IPS-15b (cell line): ENCODE measurements at regions not wholly inside any gene's neighbourhood (a gene's known extent, or its start where the extent isn't known, plus 50 kb on each side); places are given as distances from the start of the nearest gene placed in this dataset.

Experiments used
- H3K27me3 ChIP-seq: one replicate; pipeline ENCODE4 v1.6.1; 2013; ENCODE audit warnings: low read length; ENCODE audit not compliant: control insufficient read depth, insufficient read depth
- H3K36me3 ChIP-seq: one replicate; pipeline ENCODE4 v1.6.1; 2013; ENCODE audit warnings: low read length; ENCODE audit not compliant: control insufficient read depth, insufficient read depth
- H3K4me1 ChIP-seq: one replicate; pipeline ENCODE4 v1.6.1; 2013; ENCODE audit warnings: mild to moderate bottlenecking, low read length; ENCODE audit not compliant: control insufficient read depth, insufficient read depth
- H3K4me3 ChIP-seq: one replicate; pipeline ENCODE4 v1.5.1; 2013; ENCODE audit warnings: low read depth, low read length
- H3K9ac ChIP-seq: one replicate; pipeline ENCODE4 v1.6.1; 2013; ENCODE audit warnings: low read depth, mild to moderate bottlenecking, low read length
- H3K9me3 ChIP-seq: one replicate; pipeline ENCODE4 v1.6.1; 2013; ENCODE audit warnings: mild to moderate bottlenecking, low read length; ENCODE audit not compliant: control insufficient read depth, insufficient read depth

DNA sequence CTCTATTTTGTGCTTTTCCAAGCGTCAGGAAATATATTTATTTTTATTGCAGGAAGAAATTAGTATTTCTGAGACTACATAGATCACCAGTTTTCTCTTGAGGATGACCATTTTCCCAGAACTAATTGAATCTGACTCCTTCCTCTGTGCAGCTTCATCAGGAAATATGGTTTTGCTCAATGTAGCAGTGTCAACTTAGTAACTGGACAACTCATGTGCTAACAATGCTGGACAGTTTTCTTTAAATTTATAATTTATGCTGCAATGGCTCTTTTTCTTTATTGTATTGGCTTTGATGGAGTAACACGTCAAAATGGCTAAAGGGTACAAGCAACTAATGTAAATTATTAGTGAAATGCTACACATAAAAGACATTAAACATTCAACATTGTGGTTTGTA lies 531.5 kb downstream of the ANKRD50 start:
- no peaks in the 10 kb centered on the region for H3K9me3 ChIP-seq
- H3K36me3 ChIP-seq: no peaks in the 10 kb centered on the region
- no peak overlapping the region for H3K4me3 ChIP-seq
- H3K4me1 ChIP-seq: no peaks in the 10 kb centered on the region
- no peak overlapping the region for H3K9ac ChIP-seq
- no peaks in the 10 kb centered on the region for H3K27me3 ChIP-seq

DNA sequence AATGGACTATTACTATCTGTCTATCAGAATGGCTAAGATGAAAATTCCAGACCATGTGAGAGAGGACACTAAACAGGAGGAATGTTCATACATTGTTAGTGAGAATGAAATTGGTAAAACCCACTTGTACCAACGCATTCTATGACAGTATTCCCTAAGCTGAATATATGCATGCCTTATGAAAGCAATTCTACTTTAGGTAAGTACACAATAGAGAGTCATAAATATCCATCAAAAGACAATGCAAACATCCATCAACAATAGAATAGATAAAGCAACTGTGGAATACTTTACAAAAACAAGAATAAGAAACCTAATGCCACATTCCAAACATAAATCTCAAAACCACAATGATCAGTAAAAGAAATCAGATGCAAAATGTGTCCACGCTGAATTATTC lies 529.3 kb downstream of the ANKRD50 start:
- Histone ChIP-seq H3K9me3 (no peaks in the 10 kb centered on the region), H3K4me1 (no peaks in the 10 kb centered on the region), H3K27me3 (no peaks in the 10 kb centered on the region), H3K9ac (no peak overlapping the region), H3K4me3 (no peak overlapping the region), H3K36me3 (no peaks in the 10 kb centered on the region)

DNA sequence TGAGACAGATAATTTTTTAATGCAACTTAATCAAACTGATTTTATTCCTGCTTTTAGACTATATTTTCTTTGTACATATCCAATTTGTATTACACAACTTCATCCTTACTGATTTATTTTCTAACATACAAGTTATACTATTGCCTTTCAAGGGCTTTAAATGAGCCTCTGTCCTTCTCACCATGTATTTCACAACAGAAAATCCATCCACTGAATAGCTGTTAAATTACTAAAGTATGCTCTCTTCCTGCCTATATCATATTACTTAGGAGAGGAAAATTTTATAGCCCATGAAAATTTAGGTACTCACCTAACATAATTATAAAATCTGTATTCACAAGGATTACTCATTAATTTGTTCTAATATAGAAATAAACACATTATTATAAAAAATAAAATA lies 528.6 kb downstream of the ANKRD50 start:
- H3K4me1 ChIP-seq: no peaks in the 10 kb centered on the region
- H3K9ac ChIP-seq: no peak overlapping the region
- H3K27me3 ChIP-seq: no peaks in the 10 kb centered on the region
- no peaks in the 10 kb centered on the region for H3K9me3 ChIP-seq
- no peak overlapping the region for H3K4me3 ChIP-seq
- no peaks in the 10 kb centered on the region for H3K36me3 ChIP-seq

- H3K9ac ChIP-seq: no peak overlapping the region
- no peak overlapping the region for H3K4me3 ChIP-seq
- no peaks in the 10 kb centered on the region for H3K36me3 ChIP-seq
- H3K27me3 ChIP-seq: no peaks in the 10 kb centered on the region
- H3K9me3 ChIP-seq: no peaks in the 10 kb centered on the region
- no peaks in the 10 kb centered on the region for H3K4me1 ChIP-seq
Measured at GRCh38 chr4:124184792-124185191, 527.7 kb downstream of the ANKRD50 start.

DNA sequence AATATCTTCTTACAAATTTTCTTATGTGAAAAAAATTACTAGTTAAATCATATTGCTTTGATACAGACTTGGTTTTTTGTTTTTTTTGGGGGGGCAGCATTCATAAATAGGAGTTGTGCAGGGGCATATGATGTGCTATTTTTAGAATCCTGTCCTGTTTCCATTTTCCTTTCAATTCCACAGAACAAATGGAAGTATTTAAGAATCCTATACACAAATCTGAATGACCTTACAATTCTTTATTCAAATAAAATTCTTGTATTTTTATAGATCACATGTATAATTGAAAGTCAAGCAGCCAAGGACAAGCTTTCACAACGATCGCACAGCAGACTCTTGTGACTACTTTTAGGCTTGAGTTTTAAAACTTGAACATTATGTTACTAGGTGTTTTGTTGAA lies 523.9 kb downstream of the ANKRD50 start:
- Histone ChIP-seq H3K9me3 (no peaks in the 10 kb centered on the region), H3K36me3 (no peaks in the 10 kb centered on the region), H3K4me1 (no peaks in the 10 kb centered on the region), H3K27me3 (no peaks in the 10 kb centered on the region), H3K9ac (no peak overlapping the region), H3K4me3 (no peak overlapping the region)

GRCh38 chr4:124189545-124189944 lies 523.0 kb downstream of the ANKRD50 start:
- Histone ChIP-seq H3K9me3 (no peaks in the 10 kb centered on the region), H3K36me3 (no peaks in the 10 kb centered on the region), H3K4me1 (no peaks in the 10 kb centered on the region), H3K27me3 (no peaks in the 10 kb centered on the region), H3K9ac (no peak overlapping the region), H3K4me3 (no peak overlapping the region)

DNA sequence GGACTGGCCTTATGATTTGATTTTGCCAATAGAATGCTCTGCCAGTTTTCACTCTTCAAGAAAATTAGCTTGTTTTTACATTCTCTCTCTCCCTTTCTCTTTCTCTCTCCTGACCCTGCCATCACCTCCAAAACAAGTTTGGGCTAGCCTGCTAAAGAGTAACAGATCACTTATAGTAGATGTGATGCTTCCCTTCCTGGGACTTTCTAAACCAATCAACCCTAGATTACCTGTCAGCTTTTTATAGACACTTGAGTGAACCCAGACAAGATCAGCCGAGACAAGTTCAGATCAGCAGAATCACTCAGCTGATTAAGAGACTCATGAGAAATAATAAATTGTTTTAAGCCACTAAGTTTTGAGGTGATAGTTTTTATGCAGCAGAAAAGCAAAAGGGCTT lies 521.2 kb downstream of the ANKRD50 start:
- Histone ChIP-seq H3K4me1 (no peaks in the 10 kb centered on the region), H3K9me3 (no peaks in the 10 kb centered on the region), H3K4me3 (no peak overlapping the region), H3K27me3 (no peaks in the 10 kb centered on the region), H3K9ac (no peak overlapping the region), H3K36me3 (no peaks in the 10 kb centered on the region)

- Histone ChIP-seq H3K36me3 (no peaks in the 10 kb centered on the region), H3K4me1 (no peaks in the 10 kb centered on the region), H3K27me3 (no peaks in the 10 kb centered on the region), H3K9ac (no peak overlapping the region), H3K4me3 (no peak overlapping the region), H3K9me3 (no peaks in the 10 kb centered on the region)
Measured at GRCh38 chr4:124192544-124192943, 520.0 kb downstream of the ANKRD50 start.

DNA sequence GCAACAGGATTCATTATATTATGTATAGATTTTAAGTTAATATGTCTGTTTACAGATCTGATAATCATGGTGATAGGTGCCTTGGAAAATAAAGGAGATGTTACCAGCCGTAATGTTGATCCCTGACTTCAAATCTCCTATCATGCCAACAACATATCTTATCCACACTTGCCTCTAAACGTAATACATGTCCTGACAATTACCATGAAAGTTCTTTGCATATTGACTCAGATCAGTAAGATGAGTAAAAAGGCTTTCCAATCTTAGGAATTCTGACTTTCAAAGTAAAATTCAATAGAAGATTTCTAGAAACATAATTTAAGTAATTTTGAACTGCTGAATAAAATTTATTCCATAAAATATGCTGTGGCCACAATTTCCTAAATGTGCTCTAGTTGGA lies 513.3 kb downstream of the ANKRD50 start:
- Histone ChIP-seq H3K9me3 (no peaks in the 10 kb centered on the region), H3K4me3 (no peak overlapping the region), H3K9ac (no peak overlapping the region), H3K36me3 (no peaks in the 10 kb centered on the region), H3K27me3 (no peaks in the 10 kb centered on the region), H3K4me1 (no peaks in the 10 kb centered on the region)

DNA sequence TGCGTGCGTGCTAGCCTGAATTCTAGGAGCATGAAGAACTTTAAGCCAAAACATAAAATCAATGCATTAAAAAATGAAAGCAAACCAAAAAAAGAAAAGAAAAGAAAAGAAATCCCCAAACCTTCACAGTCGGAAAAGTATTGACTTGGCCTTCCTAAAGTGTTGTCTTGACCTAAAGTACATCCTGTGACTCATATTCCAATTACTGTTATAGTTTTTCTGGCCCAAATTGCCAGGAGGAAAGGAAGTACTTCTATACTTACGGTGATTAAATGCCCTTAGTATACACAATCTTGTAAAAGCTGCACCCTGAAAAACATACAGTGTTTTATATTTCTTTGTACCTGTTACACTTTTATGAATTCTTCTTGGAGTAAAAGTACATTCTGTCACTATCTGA lies 512.8 kb downstream of the ANKRD50 start:
- Histone ChIP-seq H3K4me1 (no peaks in the 10 kb centered on the region), H3K9me3 (no peaks in the 10 kb centered on the region), H3K36me3 (no peaks in the 10 kb centered on the region), H3K27me3 (no peaks in the 10 kb centered on the region), H3K4me3 (no peak overlapping the region), H3K9ac (no peak overlapping the region)

DNA sequence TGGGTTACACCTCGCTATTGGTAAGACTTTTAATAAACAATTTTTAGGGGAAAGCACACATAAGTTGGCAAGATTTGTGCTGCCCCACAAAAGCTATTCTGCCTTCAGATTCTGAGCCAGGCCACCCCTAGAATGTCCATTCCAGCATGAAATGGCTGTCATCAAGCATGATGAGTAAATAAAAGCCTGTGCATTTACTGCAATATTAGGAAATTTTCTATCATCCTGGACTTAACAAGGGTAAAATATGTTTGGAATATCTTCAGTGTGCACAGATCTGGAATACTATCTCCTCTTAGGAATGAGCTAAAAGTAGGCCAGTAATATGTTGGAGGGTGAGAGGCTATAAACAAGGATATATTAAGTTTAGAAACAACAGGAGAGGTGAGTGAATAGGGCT lies 510.9 kb downstream of the ANKRD50 start:
- no peak overlapping the region for H3K9ac ChIP-seq
- H3K27me3 ChIP-seq: no peaks in the 10 kb centered on the region
- H3K9me3 ChIP-seq: no peaks in the 10 kb centered on the region
- H3K4me3 ChIP-seq: no peak overlapping the region
- no peaks in the 10 kb centered on the region for H3K36me3 ChIP-seq
- H3K4me1 ChIP-seq: no peaks in the 10 kb centered on the region

- Histone ChIP-seq H3K4me3 (no peak overlapping the region), H3K9me3 (no peaks in the 10 kb centered on the region), H3K36me3 (no peaks in the 10 kb centered on the region), H3K9ac (no peak overlapping the region), H3K27me3 (no peaks in the 10 kb centered on the region), H3K4me1 (no peaks in the 10 kb centered on the region)
Measured at GRCh38 chr4:124202099-124202498, 510.4 kb downstream of the ANKRD50 start.
